ENCODE measurements at regions not wholly inside any gene's neighbourhood (a gene's known extent, or its start where the extent isn't known, plus 50 kb on each side); places are given as distances from the start of the nearest gene placed in this dataset.
"Not testable (repeated sequence)": the region's sequence is repeated elsewhere in the genome, so short reads cannot be mapped to it uniquely, and the experiment has no call there.

- no peak for DNase-seq
Observed at GRCh38 chr3:107117922-107118536, 259.2 kb upstream of the CCDC54 start.

GRCh38 chr3:107124885-107125284 is 252.4 kb upstream of the CCDC54 start:
- DNase-seq: no peak

DNA sequence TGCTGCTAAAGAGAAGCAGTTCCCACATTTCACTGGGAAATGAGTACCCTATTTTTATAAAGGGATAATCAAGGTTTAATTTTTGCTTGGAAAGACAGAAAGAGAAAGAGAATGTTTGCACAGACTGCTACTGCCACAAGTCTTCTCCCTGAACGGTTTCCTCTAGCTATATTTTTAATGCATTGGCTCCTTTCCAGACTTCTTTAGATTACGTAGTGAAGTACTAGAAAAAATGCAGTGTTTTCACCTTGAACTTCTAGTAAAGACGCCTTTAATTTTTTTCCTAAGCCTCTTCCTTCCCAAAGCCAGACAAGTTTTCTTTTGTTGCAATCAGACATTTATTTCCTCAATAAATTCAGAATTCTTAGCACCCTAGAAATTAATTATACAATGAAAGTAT is 248.3 kb upstream of the CCDC54 start:
- no peak for DNase-seq

GRCh38 chr3:107130089-107130700 is 247.0 kb upstream of the CCDC54 start:
- DNase-seq: no peak

DNA sequence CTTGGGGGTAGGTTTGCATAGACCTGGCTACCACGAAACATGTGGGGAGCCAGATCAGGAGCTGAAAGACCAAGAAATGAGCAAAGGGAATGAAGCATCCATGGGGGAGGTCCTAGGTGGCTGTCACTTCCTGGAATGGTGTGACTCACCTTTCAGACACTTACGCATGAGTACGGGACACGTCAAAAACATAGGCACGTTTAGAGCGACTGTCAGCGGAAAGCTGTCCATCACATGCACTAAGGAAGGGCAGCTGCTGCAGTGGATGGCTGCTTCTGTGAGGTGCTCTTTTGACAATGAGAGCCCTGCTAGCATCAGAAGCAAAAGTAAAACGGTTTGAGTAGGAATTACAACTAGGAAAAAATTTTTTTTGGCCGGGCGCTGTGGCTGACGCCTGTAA is 244.6 kb upstream of the CCDC54 start:
- DNase-seq: no peak

GRCh38 chr3:107133891-107134290 is 243.3 kb upstream of the CCDC54 start:
- no peak for DNase-seq

GRCh38 chr3:107142171-107142570 is 235.1 kb upstream of the CCDC54 start:
- DNase-seq: no peak

DNA sequence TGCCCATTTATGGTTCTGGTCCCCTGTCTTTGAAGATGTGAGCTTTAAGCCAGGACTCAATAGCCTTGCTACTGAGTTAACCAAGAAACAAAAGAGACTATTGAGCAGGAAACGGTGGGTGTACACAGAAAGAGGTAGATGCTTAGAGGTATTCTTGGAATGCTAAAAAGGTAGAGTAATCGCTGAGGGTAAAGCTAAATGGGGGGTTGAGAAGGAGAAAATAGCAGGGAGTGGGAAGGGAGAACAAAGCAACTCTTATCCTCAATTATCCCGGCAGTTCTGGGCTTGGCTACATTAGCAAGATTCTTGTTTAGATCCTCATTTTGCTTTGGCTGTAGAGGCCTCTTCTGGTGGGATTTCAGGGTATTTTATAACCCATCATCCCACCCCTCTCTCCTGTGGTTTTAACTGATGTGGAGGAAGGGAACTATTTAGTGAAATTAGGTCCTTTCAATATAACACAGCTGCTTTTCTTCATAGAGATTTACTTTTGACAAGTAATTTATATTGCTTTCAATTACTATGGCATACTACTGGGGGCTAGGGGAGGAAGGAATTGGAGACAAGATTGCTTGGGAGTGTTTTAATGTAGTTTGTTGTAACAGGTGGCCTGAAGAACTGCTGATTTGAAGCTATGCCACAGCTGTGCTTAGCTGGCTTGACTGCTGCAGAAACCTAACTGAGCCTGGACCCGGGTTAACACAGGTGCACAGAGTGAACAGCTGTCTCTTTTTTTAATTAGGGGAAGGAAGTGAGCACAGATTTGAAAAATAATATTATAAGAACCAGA is 234.3 kb upstream of the CCDC54 start:
- no peak for DNase-seq

DNA sequence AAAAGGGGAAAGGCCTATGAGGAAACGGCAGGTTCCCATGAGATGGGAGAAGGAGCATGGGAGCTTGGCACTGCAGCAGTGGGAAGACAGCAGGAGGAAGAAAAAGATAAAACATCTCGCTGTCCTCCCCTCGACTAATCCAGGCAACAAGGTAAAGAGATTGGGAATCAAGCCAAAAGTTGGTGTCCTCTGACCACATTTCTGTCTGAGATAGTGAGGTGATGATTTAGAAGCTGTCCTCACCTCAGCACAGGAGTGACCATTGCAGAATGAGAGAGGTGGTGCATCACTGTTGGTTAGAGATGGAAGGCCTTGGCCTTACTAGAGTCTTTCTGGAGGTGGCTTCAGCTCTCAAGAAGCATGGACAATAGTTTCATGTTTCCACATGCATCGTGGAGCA is 226.6 kb upstream of the CCDC54 start:
- no peak for DNase-seq

- no peak for DNase-seq
Observed at GRCh38 chr3:107153981-107154380, 223.3 kb upstream of the CCDC54 start.

GRCh38 chr3:107172411-107172810 is 204.8 kb upstream of the CCDC54 start:
- no peak for DNase-seq

DNA sequence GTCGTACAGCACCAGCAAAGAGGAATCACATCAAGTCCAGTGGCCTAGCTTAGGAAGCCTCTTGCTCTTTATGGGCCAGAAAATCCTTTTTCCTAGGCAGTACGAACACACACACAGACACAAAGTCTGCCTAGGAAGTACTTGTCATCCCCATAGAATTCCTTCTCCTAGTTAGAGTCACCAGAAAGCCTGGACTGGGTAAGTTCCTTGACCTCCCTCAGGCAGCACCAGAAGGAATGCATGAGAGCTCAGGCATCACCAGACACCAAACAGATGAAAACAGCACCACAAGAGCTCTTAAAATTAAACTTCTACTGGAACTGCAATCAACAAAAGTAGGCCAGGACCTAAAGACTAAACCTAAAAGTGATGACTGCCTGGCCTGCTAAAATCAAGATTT is 192.9 kb upstream of the CCDC54 start:
- DNase-seq: no peak

DNA sequence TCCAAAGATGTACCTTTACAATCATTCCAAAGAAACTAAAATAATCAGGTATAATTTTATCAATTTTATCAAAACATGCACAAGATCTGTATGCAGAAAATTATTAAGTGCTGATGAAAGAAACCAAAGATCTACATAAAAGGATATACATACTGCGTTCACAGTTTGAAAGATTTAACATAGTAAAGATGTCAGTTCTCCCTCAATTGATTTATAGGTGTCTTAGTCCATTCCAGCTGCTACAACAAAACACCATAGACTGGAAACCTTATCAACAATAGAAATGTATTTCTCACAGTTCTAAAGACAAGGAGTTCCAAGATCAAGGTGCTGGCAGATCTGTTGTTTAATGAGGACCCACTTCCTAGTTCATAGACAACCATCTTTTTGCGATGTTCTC is 189.0 kb upstream of the CCDC54 start:
- no peak for DNase-seq

- no peak for DNase-seq
Observed at GRCh38 chr3:107189158-107189791, 188.0 kb upstream of the CCDC54 start.

DNA sequence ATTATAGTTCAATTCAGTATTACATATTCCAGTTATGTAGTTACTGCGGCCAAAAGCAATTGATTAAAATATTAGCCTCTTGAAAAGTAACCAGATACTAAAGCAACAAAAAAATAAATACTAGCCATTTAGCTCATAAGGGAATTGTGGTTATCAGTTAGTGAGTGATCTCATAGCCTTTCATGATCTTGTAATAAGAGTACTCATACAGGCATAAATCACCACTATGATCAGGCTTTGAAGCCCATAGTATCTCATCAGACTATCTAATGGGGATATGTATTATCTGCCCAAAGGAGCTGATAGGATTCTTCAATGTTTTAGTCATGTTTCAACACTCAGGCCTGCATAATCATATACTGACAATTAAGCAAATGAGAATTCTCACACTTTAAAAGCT is 184.1 kb upstream of the CCDC54 start:
- no peak for DNase-seq

DNA sequence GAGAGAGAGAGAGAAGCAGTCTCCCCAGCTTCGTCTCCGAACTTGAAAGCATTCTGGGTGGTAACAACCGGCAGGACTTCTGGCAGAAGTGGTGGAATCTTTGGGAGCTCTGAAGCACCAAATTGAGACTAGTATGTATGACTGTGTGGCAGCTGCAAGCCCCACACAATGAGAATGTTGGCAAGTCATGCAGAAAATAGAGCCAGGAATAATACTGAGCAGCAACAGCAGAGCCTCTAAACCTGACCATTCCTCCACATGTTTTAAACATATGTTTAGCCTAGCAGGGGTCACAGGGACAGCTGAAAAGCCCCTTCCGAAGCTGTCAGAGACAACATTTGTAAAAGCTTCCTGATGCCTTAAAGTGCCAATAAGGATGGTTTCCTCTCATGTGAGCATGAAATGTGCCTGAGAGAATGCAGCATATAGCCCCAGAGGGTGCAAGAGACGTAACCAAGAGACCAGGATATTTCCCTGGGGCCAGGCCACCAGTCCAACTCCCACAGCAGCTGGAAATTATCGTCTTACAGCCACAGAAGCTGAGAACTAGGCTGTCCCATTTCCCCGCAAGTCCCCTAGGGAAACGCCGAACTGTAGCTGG is 178.6 kb upstream of the CCDC54 start:
- no peak for DNase-seq

GRCh38 chr3:107201146-107201545 is 176.1 kb upstream of the CCDC54 start:
- DNase-seq: no peak

DNA sequence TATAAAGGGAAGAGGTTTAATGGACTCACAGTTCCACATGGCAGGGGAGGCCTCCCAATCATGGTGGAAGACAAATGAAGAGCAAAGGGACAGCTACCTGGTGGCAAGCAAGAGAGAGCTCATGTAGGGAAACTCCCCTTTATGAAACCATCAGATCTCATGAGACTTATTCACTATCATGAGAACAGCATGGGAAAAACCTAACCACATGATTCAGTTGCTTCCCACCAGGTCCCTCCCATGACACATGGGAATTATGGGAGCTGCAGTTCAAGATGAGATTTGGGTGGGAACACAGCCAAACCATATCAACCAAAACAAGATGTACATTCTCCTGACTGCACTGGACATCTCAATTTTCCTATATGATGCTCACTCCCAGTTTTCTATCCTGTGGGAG is 174.4 kb upstream of the CCDC54 start:
- not testable (repeated sequence) for DNase-seq

GRCh38 chr3:107204121-107204520 is 173.1 kb upstream of the CCDC54 start:
- no peak for DNase-seq

- no peak for DNase-seq
Observed at GRCh38 chr3:107205358-107205757, 171.9 kb upstream of the CCDC54 start.

DNA sequence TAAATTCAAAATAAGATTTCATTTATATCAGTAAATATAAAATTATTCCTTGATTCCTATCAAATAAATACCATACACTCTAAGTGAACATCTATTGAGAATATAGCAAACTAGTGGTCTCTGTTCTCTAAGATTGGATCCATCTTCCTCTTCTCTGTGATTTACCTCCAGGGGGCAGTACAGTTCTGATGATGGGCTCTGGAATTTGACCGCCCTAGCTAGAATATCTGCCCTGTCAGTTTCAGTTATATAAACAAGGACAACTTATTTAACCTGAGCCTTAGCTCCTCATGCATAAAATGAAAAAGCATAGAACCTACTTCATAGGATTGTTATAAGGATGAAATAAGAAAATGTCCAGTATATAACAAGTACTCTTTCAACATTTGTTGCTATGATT is 171.1 kb upstream of the CCDC54 start:
- no peak for DNase-seq

GRCh38 chr3:107206945-107207344 is 170.3 kb upstream of the CCDC54 start:
- DNase-seq: no peak

GRCh38 chr3:107208100-107208499 is 169.1 kb upstream of the CCDC54 start:
- no peak for DNase-seq
